ENCODE measurements at regions not wholly inside any gene's neighbourhood (a gene's known extent, or its start where the extent isn't known, plus 50 kb on each side); places are given as distances from the start of the nearest gene placed in this dataset.

DNA sequence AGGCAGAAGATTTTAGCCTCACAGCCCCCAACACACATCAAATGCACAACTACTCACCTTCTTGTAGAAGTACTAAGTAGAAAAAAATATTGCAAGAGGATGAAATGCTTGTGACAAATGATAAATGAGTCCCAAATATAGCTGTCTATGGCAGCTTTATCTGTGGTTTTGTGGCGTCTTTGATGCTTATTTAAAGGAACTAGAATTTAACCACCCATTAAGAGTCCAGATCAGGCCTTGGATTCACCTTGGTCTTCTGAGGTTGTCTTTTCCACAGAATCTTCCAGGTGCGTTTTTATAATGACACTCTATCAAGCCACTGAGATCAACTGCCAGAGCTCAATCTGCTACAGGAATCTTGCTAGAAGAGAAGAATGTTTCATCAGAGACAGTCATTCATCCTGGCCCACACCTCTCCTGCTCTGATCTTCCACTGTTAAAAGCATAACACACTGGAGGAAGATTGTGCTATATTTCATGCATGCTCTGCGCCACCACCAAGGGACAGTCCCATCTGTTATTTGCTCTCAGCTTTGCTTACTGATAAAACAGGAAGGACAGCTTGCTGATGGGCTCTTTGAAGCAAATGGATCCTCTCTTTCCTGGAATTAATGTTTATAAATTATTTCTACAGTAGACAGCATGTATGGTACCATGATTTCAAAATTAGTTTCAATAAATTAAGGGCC is 144.1 kb downstream of the SLC7A11 start:
- Histone ChIP-seq H3K9me3 (replicated peaks; ENCODE audit: control insufficient read depth, insufficient read depth, low read length) (no peaks in the 10 kb centered on the region), H4K20me1 (replicated peaks; ENCODE audit: control insufficient read depth, extremely low read depth, insufficient read depth, low read length) (no peaks in the 10 kb centered on the region), H3K9me1 (replicated peaks; ENCODE audit: control insufficient read depth, extremely low read depth, insufficient read depth, low read length) (no peaks in the 10 kb centered on the region), H3K4me3 (replicated peaks in 1 of 3; ENCODE audit: insufficient read depth in 1 of 3, low read depth in 1 of 3, low read length in 3 of 3) (no peak overlapping the region), H3K27ac (ENCODE audit: insufficient read depth, low read depth, low read length) (no peak overlapping the region), H3K4me1 (ENCODE audit: control insufficient read depth, extremely low read depth, insufficient read depth, low read length) (no peaks in the 10 kb centered on the region), H3K9ac (replicated peaks; ENCODE audit: extremely low read depth, insufficient read depth, low read length) (no peak overlapping the region), H2AFZ (ENCODE audit: low read depth, low read length) (no peak overlapping the region), H3K27me3 (ENCODE audit: control insufficient read depth in 2 of 2, insufficient read depth in 2 of 2, low read length in 2 of 2) (no peaks in the 10 kb centered on the region), H3K4me2 (ENCODE audit: insufficient read depth, low read length) (no peak overlapping the region), H3K36me3 (ENCODE audit: control insufficient read depth in 2 of 2, extremely low read depth in 1 of 2, insufficient read depth in 2 of 2, low read length in 2 of 2) (no peaks in the 10 kb centered on the region), H3K79me2 (ENCODE audit: control insufficient read depth, insufficient read depth, low read length) (no peaks in the 10 kb centered on the region)
- intact Hi-C loops (cut with micrococcal nuclease) = no loop called here
- ChIA-PET POLR2A (no interaction called here), CTCF (interaction anchor here (0.8 to 2.0 kb wide), 5 partner anchors 10 to 840 kb away, joined by 3 to 7 read pairs (median 3); no protein-coding TSS in a partner anchor)
- no peak for TF ChIP-seq POLR2AphosphoS5 (IDR thresholded peaks at IDR 0.05; ENCODE audit: insufficient read depth, low read depth, low read length)
- TF ChIP-seq, protein P1, sequence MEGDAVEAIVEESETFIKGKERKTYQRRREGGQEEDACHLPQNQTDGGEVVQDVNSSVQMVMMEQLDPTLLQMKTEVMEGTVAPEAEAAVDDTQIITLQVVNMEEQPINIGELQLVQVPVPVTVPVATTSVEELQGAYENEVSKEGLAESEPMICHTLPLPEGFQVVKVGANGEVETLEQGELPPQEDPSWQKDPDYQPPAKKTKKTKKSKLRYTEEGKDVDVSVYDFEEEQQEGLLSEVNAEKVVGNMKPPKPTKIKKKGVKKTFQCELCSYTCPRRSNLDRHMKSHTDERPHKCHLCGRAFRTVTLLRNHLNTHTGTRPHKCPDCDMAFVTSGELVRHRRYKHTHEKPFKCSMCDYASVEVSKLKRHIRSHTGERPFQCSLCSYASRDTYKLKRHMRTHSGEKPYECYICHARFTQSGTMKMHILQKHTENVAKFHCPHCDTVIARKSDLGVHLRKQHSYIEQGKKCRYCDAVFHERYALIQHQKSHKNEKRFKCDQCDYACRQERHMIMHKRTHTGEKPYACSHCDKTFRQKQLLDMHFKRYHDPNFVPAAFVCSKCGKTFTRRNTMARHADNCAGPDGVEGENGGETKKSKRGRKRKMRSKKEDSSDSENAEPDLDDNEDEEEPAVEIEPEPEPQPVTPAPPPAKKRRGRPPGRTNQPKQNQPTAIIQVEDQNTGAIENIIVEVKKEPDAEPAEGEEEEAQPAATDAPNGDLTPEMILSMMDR (IDR thresholded peaks at IDR 0.05; ENCODE audit: extremely low read depth in 1 of 2, insufficient read depth in 1 of 2, low read depth in 1 of 2, low read length in 2 of 2) = no peak
- no peak for TF ChIP-seq FOS (IDR thresholded peaks at IDR 0.05; ENCODE audit: borderline replicate concordance, insufficient read depth, low read length)
- TF ChIP-seq EZH2 (IDR thresholded peaks at IDR 0.05; ENCODE audit: borderline replicate concordance, low read depth, low read length, severe bottlenecking) = no peak
- TF ChIP-seq POLR2A (IDR thresholded peaks at IDR 0.05; ENCODE audit: low read depth, low read length) = no peak
- no peak for TF ChIP-seq GATA2 (IDR thresholded peaks at IDR 0.05; ENCODE audit: insufficient read depth, insufficient read length, low read depth, low read length)
- no peak for TF ChIP-seq MAX (IDR thresholded peaks at IDR 0.05; ENCODE audit: insufficient read depth, insufficient read length)
- TF ChIP-seq MYC (IDR thresholded peaks at IDR 0.05; ENCODE audit: low read depth, low read length) = no peak
- no peak for TF ChIP-seq JUN (IDR thresholded peaks at IDR 0.05; ENCODE audit: borderline replicate concordance, insufficient read depth, insufficient read length, low read depth)
- dilution Hi-C loops (cut with MboI; ENCODE audit: extremely low pct_ligation_motif_present, low sequenced_read_pairs) = no loop called here
- no peak for FAIRE-seq
- DNase-seq (ENCODE audit: low read depth, low spot score) = no peak
- BruUV-seq (replicated peaks) = no TSS peak

All from endothelial cell of umbilical vein (primary cell).